Mesothelial cell of epicardium (in vitro differentiated cells): ENCODE measurements at regions not wholly inside any gene's neighbourhood (a gene's known extent, or its start where the extent isn't known, plus 50 kb on each side); places are given as distances from the start of the nearest gene placed in this dataset.

Experiments used
- DNase-seq, 2 experiments: peaks; one replicate each; pipeline ENCODE4 v3.0.0; 2021; ENCODE audit warnings: low spot score in 2 of 2; ENCODE audit not compliant: unreplicated experiment in 2 of 2
- H3K27ac Mint-ChIP-seq: 2 replicates; pipeline ENCODE4 v1.8.0; 2021; ENCODE audit warnings: mixed read lengths
- H3K27me3 Mint-ChIP-seq: 2 replicates; pipeline ENCODE4 v1.8.0; 2021; ENCODE audit warnings: low read depth, mixed read lengths
- H3K36me3 Mint-ChIP-seq: 2 replicates; pipeline ENCODE4 v1.8.0; 2021; ENCODE audit warnings: mixed read lengths
- H3K4me1 Mint-ChIP-seq: 2 replicates; pipeline ENCODE4 v1.8.0; 2021; ENCODE audit warnings: mixed read lengths
- H3K4me3 Mint-ChIP-seq: 2 replicates; pipeline ENCODE4 v1.8.0; 2021; ENCODE audit warnings: mild to moderate bottlenecking, moderate library complexity, mixed read lengths
- H3K9me3 Mint-ChIP-seq: 2 replicates; pipeline ENCODE4 v1.8.0; 2021; ENCODE audit warnings: mixed read lengths
- TF ChIP-seq, protein P1 (sequence below): fragments of 200-600 bp; sonication (generic); IDR thresholded peaks from one replicate; pipeline ENCODE4 v1.5.0; 2021; ENCODE audit warnings: antibody characterized with exemption; ENCODE audit not compliant: unreplicated experiment

DNA sequence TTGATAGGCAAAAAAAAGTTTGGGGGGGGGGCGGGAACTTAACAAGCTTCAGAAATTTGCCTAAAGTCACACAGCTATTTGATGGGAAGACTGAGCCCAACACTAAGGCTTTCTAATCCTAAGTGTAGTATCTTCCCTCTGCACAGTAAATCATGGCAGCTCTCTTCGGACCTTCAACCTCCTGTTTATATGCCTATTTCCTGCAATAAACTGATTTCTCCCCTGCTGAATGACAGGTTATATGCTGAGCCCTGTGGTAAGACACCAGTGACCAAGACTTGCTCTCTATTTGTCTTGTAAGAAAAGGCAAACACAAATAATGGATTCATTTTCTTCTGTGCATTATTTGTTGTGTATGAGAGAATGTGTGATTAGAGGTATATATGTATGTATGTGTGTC lies 355.8 kb upstream of the ARRDC4 start:
- H3K4me3 Mint-ChIP-seq: no peak overlapping the region
- DNase-seq: no peak
- peaks cover 13% of the 10 kb centered on the region for H3K27me3 Mint-ChIP-seq
- peaks cover 2% of the 10 kb centered on the region for H3K4me1 Mint-ChIP-seq
- no peaks in the 10 kb centered on the region for H3K36me3 Mint-ChIP-seq
- H3K9me3 Mint-ChIP-seq: no peaks in the 10 kb centered on the region
- no peak overlapping the region for H3K27ac Mint-ChIP-seq
- TF ChIP-seq, protein P1, sequence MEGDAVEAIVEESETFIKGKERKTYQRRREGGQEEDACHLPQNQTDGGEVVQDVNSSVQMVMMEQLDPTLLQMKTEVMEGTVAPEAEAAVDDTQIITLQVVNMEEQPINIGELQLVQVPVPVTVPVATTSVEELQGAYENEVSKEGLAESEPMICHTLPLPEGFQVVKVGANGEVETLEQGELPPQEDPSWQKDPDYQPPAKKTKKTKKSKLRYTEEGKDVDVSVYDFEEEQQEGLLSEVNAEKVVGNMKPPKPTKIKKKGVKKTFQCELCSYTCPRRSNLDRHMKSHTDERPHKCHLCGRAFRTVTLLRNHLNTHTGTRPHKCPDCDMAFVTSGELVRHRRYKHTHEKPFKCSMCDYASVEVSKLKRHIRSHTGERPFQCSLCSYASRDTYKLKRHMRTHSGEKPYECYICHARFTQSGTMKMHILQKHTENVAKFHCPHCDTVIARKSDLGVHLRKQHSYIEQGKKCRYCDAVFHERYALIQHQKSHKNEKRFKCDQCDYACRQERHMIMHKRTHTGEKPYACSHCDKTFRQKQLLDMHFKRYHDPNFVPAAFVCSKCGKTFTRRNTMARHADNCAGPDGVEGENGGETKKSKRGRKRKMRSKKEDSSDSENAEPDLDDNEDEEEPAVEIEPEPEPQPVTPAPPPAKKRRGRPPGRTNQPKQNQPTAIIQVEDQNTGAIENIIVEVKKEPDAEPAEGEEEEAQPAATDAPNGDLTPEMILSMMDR: no peak

DNA sequence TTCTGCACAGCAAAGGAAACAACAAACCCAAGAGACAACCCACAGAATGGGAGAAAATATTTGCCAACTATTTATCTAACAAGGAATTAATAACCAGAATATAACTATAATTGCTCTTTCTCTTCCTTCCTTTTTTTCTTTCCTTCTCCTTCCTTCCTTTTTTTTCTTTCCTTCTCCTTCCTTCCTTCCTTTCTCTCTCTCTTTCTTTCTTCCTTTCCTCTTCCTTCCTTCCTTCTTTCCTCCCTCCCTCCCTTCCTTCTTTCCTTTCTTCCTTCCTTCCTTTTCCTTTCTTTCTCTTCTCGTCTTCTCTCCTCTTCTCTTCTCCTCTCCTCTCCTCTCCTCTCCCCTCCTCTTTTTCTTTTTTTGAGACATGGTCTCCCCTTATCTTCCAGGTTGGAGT lies 345.4 kb upstream of the ARRDC4 start:
- Mint-ChIP-seq H3K27me3 (peaks cover 2% of the 10 kb centered on the region), H3K4me1 (no peaks in the 10 kb centered on the region), H3K27ac (no peak overlapping the region), H3K4me3 (no peak overlapping the region), H3K9me3 (peaks cover 37% of the 10 kb centered on the region), H3K36me3 (no peaks in the 10 kb centered on the region)
- TF ChIP-seq, protein P1: no peak
- DNase-seq: no peak

DNA sequence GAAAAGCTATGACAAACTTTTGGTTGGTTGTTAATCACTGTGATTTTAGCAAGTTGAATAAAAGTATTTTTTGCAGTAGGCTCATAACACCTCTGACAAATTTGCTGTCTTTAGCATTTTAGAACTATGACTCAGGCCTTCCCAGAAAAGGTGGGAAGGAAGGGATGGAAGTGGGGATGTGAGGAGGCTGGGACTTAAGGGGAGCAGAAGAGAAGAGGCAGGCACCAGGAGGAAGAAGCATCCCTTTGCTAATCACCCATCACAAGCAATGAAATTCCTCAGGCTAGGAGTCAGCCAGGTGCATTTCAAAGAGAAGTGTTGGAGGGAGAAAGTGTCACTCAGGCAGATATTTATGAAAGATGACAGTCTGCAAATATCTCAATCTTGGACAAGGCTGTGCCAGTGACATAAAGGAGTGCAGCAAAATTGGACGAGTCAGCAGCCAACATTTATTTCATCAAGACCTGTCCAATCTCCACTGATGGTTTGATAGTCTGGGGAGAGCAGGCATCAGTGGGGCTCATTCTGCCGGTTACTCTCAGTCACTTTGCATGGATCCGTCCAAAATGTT lies 337.3 kb upstream of the ARRDC4 start:
- TF ChIP-seq, protein P1: no peak
- Mint-ChIP-seq H3K9me3 (no peaks in the 10 kb centered on the region), H3K36me3 (no peaks in the 10 kb centered on the region), H3K27ac (no peak overlapping the region), H3K27me3 (peaks cover 7% of the 10 kb centered on the region), H3K4me3 (no peak overlapping the region), H3K4me1 (no peaks in the 10 kb centered on the region)
- no peak for DNase-seq

DNA sequence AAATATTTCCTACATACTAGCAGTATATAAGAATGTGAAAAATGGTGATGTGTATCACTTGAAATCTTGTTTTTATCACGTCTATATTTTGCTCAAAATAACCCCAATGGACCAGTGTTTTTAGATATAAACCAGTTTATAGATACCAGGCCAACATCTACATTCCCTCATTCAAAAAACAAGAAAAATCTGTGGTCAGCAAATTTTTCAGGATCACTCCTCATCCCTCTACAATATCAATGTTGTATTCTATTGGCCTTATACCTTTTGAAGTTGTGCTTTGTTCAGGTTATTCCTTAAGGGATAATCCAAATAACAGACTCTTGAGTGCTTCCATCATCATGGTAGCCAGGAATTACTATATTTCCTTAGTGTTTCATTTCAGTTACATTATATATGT lies 332.9 kb upstream of the ARRDC4 start:
- Mint-ChIP-seq H3K27me3 (peaks cover 7% of the 10 kb centered on the region), H3K27ac (no peak overlapping the region), H3K9me3 (peaks cover 12% of the 10 kb centered on the region), H3K4me3 (no peak overlapping the region), H3K36me3 (no peaks in the 10 kb centered on the region), H3K4me1 (no peaks in the 10 kb centered on the region)
- DNase-seq: no peak
- TF ChIP-seq, protein P1: no peak

DNA sequence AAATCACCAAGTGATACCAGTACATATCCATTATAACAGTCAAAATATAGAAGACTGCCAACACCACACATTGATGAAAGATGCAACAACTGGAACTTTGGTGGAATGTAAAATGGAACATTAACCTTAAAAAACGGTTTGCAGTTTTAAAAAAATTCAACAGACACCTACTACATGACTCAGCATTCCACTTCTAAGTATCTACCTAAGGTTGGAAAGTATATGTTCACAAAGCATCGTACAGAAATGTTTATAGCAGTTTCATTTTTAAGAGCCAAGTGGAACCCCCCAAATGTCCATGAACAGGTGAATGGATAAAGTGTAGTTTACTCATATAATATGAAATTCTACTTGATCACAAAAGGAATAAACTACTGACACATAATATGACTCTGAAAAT lies 314.7 kb upstream of the ARRDC4 start:
- Mint-ChIP-seq H3K27ac (no peak overlapping the region), H3K4me1 (no peaks in the 10 kb centered on the region), H3K27me3 (peaks cover 34% of the 10 kb centered on the region), H3K36me3 (no peaks in the 10 kb centered on the region), H3K9me3 (peaks cover 6% of the 10 kb centered on the region), H3K4me3 (no peak overlapping the region)
- no peak for DNase-seq
- TF ChIP-seq, protein P1: no peak

DNA sequence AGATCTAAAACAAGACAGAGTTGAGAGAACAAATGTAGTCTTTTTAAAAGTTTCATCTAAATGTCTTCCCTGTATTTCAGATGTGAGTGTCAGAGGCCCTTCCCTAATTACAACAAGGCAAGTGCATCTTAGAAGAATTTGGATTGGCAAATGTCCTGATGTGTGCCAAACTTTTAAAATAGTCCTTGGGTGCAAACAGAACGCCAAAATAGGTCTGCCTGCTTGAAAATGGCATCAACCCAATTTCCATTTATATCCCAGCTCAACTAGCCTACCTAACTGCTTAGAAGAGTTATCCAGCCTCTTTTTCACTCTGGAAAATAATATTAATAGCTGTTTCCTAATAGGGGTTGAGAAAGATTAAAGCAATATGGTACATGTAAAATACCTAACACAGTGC lies 311.8 kb upstream of the ARRDC4 start:
- peaks cover 4% of the 10 kb centered on the region for H3K9me3 Mint-ChIP-seq
- H3K27me3 Mint-ChIP-seq: peaks cover 52% of the 10 kb centered on the region
- no peak overlapping the region for H3K27ac Mint-ChIP-seq
- no peaks in the 10 kb centered on the region for H3K36me3 Mint-ChIP-seq
- TF ChIP-seq, protein P1: no peak
- DNase-seq: no peak
- H3K4me3 Mint-ChIP-seq: no peak overlapping the region
- peaks cover 10% of the 10 kb centered on the region for H3K4me1 Mint-ChIP-seq
